ENCODE measurements at regions not wholly inside any gene's neighbourhood (a gene's known extent, or its start where the extent isn't known, plus 50 kb on each side); places are given as distances from the start of the nearest gene placed in this dataset.

GRCh38 chr13:37409756-37410155 lies 188.8 kb downstream of the POSTN start:
- no peak for DNase-seq

GRCh38 chr13:37407156-37407555 lies 191.4 kb downstream of the POSTN start:
- no peak for DNase-seq

GRCh38 chr13:37406031-37406430 lies 192.5 kb downstream of the POSTN start:
- DNase-seq = no peak

- no peak for DNase-seq
These were observed 194.6 kb downstream of the POSTN start for GRCh38 chr13:37403776-37404527.

- DNase-seq = no peak
These were observed 196.8 kb downstream of the POSTN start for GRCh38 chr13:37401721-37402120.

- no peak for DNase-seq
These were observed 201.0 kb downstream of the POSTN start for GRCh38 chr13:37397535-37397934.

- no peak for DNase-seq
These were observed 203.0 kb downstream of the POSTN start for GRCh38 chr13:37395544-37395943.

- no peak for DNase-seq
These were observed 206.2 kb downstream of the POSTN start for GRCh38 chr13:37392389-37392788.

GRCh38 chr13:37390735-37391134 lies 207.8 kb downstream of the POSTN start:
- no peak for DNase-seq

GRCh38 chr13:37385956-37386670 lies 212.5 kb downstream of the POSTN start:
- no peak for DNase-seq

GRCh38 chr13:37385248-37385647 lies 213.3 kb downstream of the POSTN start:
- DNase-seq = no peak

- no peak for DNase-seq
These were observed 214.7 kb downstream of the POSTN start for GRCh38 chr13:37383856-37384370.

- no peak for DNase-seq
These were observed 215.5 kb downstream of the POSTN start for GRCh38 chr13:37383046-37383445.

GRCh38 chr13:37382146-37382545 lies 216.4 kb downstream of the POSTN start:
- no peak for DNase-seq

- DNase-seq = no peak
These were observed 217.1 kb downstream of the POSTN start for GRCh38 chr13:37381502-37381901.

- DNase-seq = no peak
These were observed 218.7 kb downstream of the POSTN start for GRCh38 chr13:37379841-37380240.

GRCh38 chr13:37375724-37376123 lies 222.8 kb downstream of the POSTN start:
- no peak for DNase-seq

- DNase-seq = no peak
These were observed 223.5 kb downstream of the POSTN start for GRCh38 chr13:37375071-37375470.

- no peak for DNase-seq
These were observed 229.0 kb downstream of the POSTN start for GRCh38 chr13:37369616-37370015.

GRCh38 chr13:37368501-37368900 lies 230.1 kb downstream of the POSTN start:
- no peak for DNase-seq

- DNase-seq = no peak
These were observed 232.4 kb downstream of the POSTN start for GRCh38 chr13:37366044-37366770.

GRCh38 chr13:37365496-37365895 lies 233.1 kb downstream of the POSTN start:
- no peak for DNase-seq

- DNase-seq = no peak
These were observed 233.6 kb downstream of the POSTN start for GRCh38 chr13:37364956-37365355.

Measured in left kidney (tissue), 1 donor.